Choroid plexus epithelial cell (primary cell): ENCODE measurements at regions not wholly inside any gene's neighbourhood (a gene's known extent, or its start where the extent isn't known, plus 50 kb on each side); places are given as distances from the start of the nearest gene placed in this dataset.

Experiments used
- DNase-seq: peaks from one replicate; pipeline ENCODE4 v3.0.0-alpha.2; 2010; ENCODE audit warnings: low read depth
- H3K4me3 ChIP-seq: 2 replicates; pipeline ENCODE4 v1.5.1; 2011; ENCODE audit warnings: low read depth, mild to moderate bottlenecking, control low read depth, low read length, moderate library complexity
- CTCF ChIP-seq: conservative IDR thresholded peaks from 2 replicates; pipeline ENCODE4 v1.5.1; 2011; ENCODE audit warnings: low read depth, mild to moderate bottlenecking, control low read depth, inconsistent platforms, low read length, moderate library complexity

GRCh38 chr2:8624855-8625398, 56.9 kb upstream of the ID2 start:
- TF ChIP-seq CTCF, result no peak
- no peak overlapping the region for H3K4me3 ChIP-seq
- no peak for DNase-seq

- no peak for DNase-seq
- no peak for TF ChIP-seq CTCF
- H3K4me3 ChIP-seq, result no peak overlapping the region
Measured at GRCh38 chr2:8625399-8626300, 56.2 kb upstream of the ID2 start.

GRCh38 chr2:8626572-8626971, 55.3 kb upstream of the ID2 start:
- DNase-seq, result no peak
- no peak for TF ChIP-seq CTCF
- H3K4me3 ChIP-seq, result no peak overlapping the region

- no peak for TF ChIP-seq CTCF
- DNase-seq, result no peak
- no peak overlapping the region for H3K4me3 ChIP-seq
Measured at GRCh38 chr2:8627019-8627691, 54.7 kb upstream of the ID2 start.

- no peak for DNase-seq
- no peak for TF ChIP-seq CTCF
- no peak overlapping the region for H3K4me3 ChIP-seq
Measured at GRCh38 chr2:8627692-8628085, 54.2 kb upstream of the ID2 start.

- no peak for TF ChIP-seq CTCF
Measured at GRCh38 chr2:8628179-8628865, 53.5 kb upstream of the ID2 start.

More at GRCh38 chr2:8628179-8628865, 53.5 kb upstream of the ID2 start:
- H3K4me3 ChIP-seq, result no peak overlapping the region
- DNase-seq, result no peak
